Lung (tissue), 11 donors: ENCODE measurements at regions not wholly inside any gene's neighbourhood (a gene's known extent, or its start where the extent isn't known, plus 50 kb on each side); places are given as distances from the start of the nearest gene placed in this dataset.

ENCODE experiments used
- ATAC-seq: fragments of 200-7000 bp; cut with Tn5 transposase; one replicate; pipeline ENCODE4 v1.9.1; 2020; ENCODE audit warnings: moderate number of reproducible peaks; ENCODE audit not compliant: insufficient read depth, low FRiP score
- DNase-seq, 3 donors: peaks; one replicate each; pipeline ENCODE4 v3.0.0-alpha.2; 2013 to 2017
- H3K27ac ChIP-seq, 2 donors: one replicate each; pipeline ENCODE4 v1.5.1; 2013; ENCODE audit warnings: mild to moderate bottlenecking in 2 of 2, moderate library complexity in 2 of 2, control low read depth in 1 of 2, inconsistent platforms in 1 of 2, low read depth in 1 of 2, low read length in 1 of 2
- H3K27me3 ChIP-seq, 3 donors: one replicate each; pipeline ENCODE4 v1.5.1; 2013; ENCODE audit warnings: low read length in 2 of 3; ENCODE audit not compliant: control insufficient read depth in 3 of 3, insufficient read depth in 3 of 3
- H3K36me3 ChIP-seq, 4 donors: one replicate each; pipeline ENCODE4 v1.5.1; 2013; ENCODE audit warnings: low read length in 4 of 4, mild to moderate bottlenecking in 1 of 4, moderate library complexity in 1 of 4; ENCODE audit not compliant: control insufficient read depth in 4 of 4, insufficient read depth in 4 of 4
- H3K4me1 ChIP-seq, 5 donors: one replicate each; pipeline ENCODE4 v1.5.1; 2013; ENCODE audit warnings: low read length in 5 of 5, mild to moderate bottlenecking in 2 of 5, moderate library complexity in 1 of 5; ENCODE audit not compliant: control insufficient read depth in 5 of 5, insufficient read depth in 5 of 5
- H3K4me3 ChIP-seq: one replicate; pipeline ENCODE4 v1.5.1; 2013; ENCODE audit warnings: mild to moderate bottlenecking, control low read depth, moderate library complexity
- H3K9ac ChIP-seq, 2 donors: one replicate each; pipeline ENCODE4 v1.5.1; 2013; ENCODE audit warnings: low read length in 2 of 2, control low read depth in 1 of 2; ENCODE audit not compliant: insufficient read depth in 1 of 2
- H3K9me3 ChIP-seq, 4 donors: one replicate each; pipeline ENCODE4 v1.5.1; 2013; ENCODE audit warnings: low read length in 3 of 4, mild to moderate bottlenecking in 1 of 4, moderate library complexity in 1 of 4; ENCODE audit not compliant: control insufficient read depth in 4 of 4, insufficient read depth in 3 of 4
- WGBS, 2 donors: extraction: QIAGEN DNeasy Blood & Tissue Kit; methylation state at CpG; one replicate each; pipeline ENCODE4 v1.1.7; 2013; 5-methylcytosine and 5-hydroxymethylcytosine counted together
- TF ChIP-seq, protein P1 (sequence below): IDR thresholded peaks from 2 replicates; pipeline ENCODE4 v1.5.1; 2012; ENCODE audit warnings: mild to moderate bottlenecking; ENCODE audit errors: control extremely low read depth, extremely low read depth
- donor health status: control.
- donor health status: control.
- donor health status: Bipolar disorder and iron deficiency.
- donor health status: healthy.
- donor health status: DM: yes; HTN: yes; CAD: no.

DNA sequence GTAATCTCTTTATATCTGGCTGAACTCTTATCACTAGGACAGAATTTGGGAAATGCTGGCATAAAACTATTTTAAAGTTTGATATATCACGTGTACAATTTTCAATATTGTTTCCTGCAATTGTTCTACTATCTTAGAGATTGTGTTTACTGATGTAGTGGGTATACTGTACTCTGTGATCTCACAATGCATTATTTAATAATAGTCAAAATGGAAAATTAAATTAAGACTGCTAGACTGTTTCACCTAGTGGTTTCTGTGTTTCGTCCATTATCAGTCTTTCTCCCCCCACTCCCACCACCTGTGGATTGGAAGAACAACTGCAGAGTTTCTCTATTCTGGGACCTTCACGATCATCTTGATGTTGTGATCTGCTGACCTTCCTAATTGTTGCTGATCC lies 449.2 kb upstream of the SLC10A2 start:
- Histone ChIP-seq H3K4me3 (no peak overlapping the region), H3K9ac (no peak overlapping the region), H3K36me3 (no peaks in the 10 kb centered on the region), H3K9me3 (no peaks in the 10 kb centered on the region), H3K27me3 (no peaks in the 10 kb centered on the region), H3K4me1 (no peaks in the 10 kb centered on the region), H3K27ac (no peak overlapping the region)
- DNase-seq (no peak), ATAC-seq (no peak)
- TF ChIP-seq, protein P1, sequence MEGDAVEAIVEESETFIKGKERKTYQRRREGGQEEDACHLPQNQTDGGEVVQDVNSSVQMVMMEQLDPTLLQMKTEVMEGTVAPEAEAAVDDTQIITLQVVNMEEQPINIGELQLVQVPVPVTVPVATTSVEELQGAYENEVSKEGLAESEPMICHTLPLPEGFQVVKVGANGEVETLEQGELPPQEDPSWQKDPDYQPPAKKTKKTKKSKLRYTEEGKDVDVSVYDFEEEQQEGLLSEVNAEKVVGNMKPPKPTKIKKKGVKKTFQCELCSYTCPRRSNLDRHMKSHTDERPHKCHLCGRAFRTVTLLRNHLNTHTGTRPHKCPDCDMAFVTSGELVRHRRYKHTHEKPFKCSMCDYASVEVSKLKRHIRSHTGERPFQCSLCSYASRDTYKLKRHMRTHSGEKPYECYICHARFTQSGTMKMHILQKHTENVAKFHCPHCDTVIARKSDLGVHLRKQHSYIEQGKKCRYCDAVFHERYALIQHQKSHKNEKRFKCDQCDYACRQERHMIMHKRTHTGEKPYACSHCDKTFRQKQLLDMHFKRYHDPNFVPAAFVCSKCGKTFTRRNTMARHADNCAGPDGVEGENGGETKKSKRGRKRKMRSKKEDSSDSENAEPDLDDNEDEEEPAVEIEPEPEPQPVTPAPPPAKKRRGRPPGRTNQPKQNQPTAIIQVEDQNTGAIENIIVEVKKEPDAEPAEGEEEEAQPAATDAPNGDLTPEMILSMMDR: no peak
- WGBS, 2 donors: 70 to 74% methylated on average over 3 of the region's 3 CpGs

DNA sequence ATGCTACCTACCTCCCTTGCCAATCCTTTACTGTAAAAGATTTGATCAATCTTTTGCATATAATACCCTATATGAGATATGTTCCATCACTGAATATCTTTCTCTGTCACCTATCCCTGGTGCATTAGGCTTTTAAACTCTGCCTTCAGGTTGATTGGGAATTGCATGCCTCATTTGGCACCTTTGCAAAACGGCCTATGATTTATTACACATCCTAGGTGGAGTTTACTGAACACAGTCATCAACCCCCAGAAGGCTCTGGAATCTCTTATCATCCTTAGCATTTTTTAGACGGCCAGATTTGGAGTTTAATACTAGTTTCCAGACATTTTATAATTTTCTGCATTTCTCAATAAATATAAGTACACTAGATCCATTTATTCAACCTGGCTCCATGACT lies 448.4 kb upstream of the SLC10A2 start:
- Histone ChIP-seq H3K36me3 (no peaks in the 10 kb centered on the region), H3K4me3 (no peak overlapping the region)

GRCh38 chr13:103514188-103514587 lies 448.0 kb upstream of the SLC10A2 start:
- Histone ChIP-seq H3K9ac (no peak overlapping the region), H3K9me3 (no peaks in the 10 kb centered on the region), H3K4me1 (no peaks in the 10 kb centered on the region), H3K27ac (no peak overlapping the region), H3K27me3 (no peaks in the 10 kb centered on the region), H3K4me3 (no peak overlapping the region), H3K36me3 (no peaks in the 10 kb centered on the region)
- DNase-seq (no peak), ATAC-seq (no peak)
- TF ChIP-seq, protein P1: no peak
- WGBS, 2 donors: 83 to 96% methylated on average over 1 of the region's 1 CpG

More for the DNA sequence above, 448.4 kb upstream of the SLC10A2 start:
- no peaks in the 10 kb centered on the region for H3K9me3 ChIP-seq
- DNase-seq (no peak), ATAC-seq (no peak)
- WGBS, 2 donors: 29 to 67% methylated on average over 2 of the region's 2 CpGs
- no peak overlapping the region for H3K9ac ChIP-seq
- no peaks in the 10 kb centered on the region for H3K4me1 ChIP-seq
- no peak overlapping the region for H3K27ac ChIP-seq
- no peaks in the 10 kb centered on the region for H3K27me3 ChIP-seq
- TF ChIP-seq, protein P1: no peak

- Histone ChIP-seq H3K9me3 (no peaks in the 10 kb centered on the region), H3K4me3 (no peak overlapping the region), H3K9ac (no peak overlapping the region), H3K36me3 (no peaks in the 10 kb centered on the region), H3K27ac (no peak overlapping the region), H3K27me3 (no peaks in the 10 kb centered on the region), H3K4me1 (no peaks in the 10 kb centered on the region)
- DNase-seq: no peak
- TF ChIP-seq, protein P1: no peak
- no peak for ATAC-seq
- WGBS, 2 donors: 85 to 86% methylated on average over 13 of the region's 13 CpGs
Observed at GRCh38 chr13:103510007-103510535, 443.9 kb upstream of the SLC10A2 start.
